Endothelial cell of umbilical vein (primary cell): ENCODE measurements at regions not wholly inside any gene's neighbourhood (a gene's known extent, or its start where the extent isn't known, plus 50 kb on each side); places are given as distances from the start of the nearest gene placed in this dataset.

ENCODE experiments used
- BruUV-seq: library from RNA; stranded (reverse); fragments of 400-500 nt; replicated peaks from 2 replicates; lab custom pipeline; 2021; lab: Mats Ljungman, UMichigan
- CTCF ChIA-PET: fragments of 300-600, 350-600 bp; sonication (Branson Sonifier 250); formaldehyde crosslinking; loops from one replicate; lab custom pipeline; 2021; ENCODE audit warnings: antibody characterized with exemption, inconsistent platforms; lab: Charles Lee
- POLR2A ChIA-PET: fragments of 300-600, 350-600 bp; sonication (Branson Sonifier 250); formaldehyde crosslinking; loops from one replicate; lab custom pipeline; 2021; ENCODE audit warnings: antibody characterized with exemption, inconsistent platforms; lab: Charles Lee
- DNase-seq: peaks from one replicate; pipeline ENCODE4 v3.0.0-alpha.2; 2011; ENCODE audit warnings: low read depth, low spot score
- FAIRE-seq: peaks from 2 replicates; lab custom pipeline; 2011; peaks lifted over from hg19 to GRCh38; lab: Jason Lieb, UNC
- H2AFZ ChIP-seq: 2 replicates; pipeline ENCODE4 v1.6.0; 2012; ENCODE audit warnings: low read depth, low read length, control low read depth, inconsistent platforms
- H3K27ac ChIP-seq: 2 replicates; pipeline ENCODE4 v1.5.1; 2011; ENCODE audit warnings: low read depth, mild to moderate bottlenecking, control low read depth, low read length, moderate library complexity; ENCODE audit not compliant: insufficient read depth
- H3K27me3 ChIP-seq, 2 experiments: 2 replicates each; pipeline versions ENCODE4 v1.6.0 to v1.6.1; 2011; ENCODE audit warnings: low read length in 2 of 2, mixed read lengths in 1 of 2; ENCODE audit not compliant: control insufficient read depth in 2 of 2, insufficient read depth in 2 of 2
- H3K36me3 ChIP-seq, 2 experiments: 2 replicates in 1 of 2; 3 replicates in 1 of 2; pipeline ENCODE4 v1.5.1; 2011; ENCODE audit warnings: low read length in 2 of 2, mild to moderate bottlenecking in 1 of 2, moderate library complexity in 1 of 2; ENCODE audit not compliant: control insufficient read depth in 2 of 2, insufficient read depth in 2 of 2; ENCODE audit errors: extremely low read depth in 1 of 2
- H3K4me1 ChIP-seq: 3 replicates; pipeline ENCODE4 v1.5.1; 2011; ENCODE audit warnings: mild to moderate bottlenecking, low read length; ENCODE audit not compliant: control insufficient read depth, insufficient read depth; ENCODE audit errors: extremely low read depth
- H3K4me2 ChIP-seq: 2 replicates; pipeline ENCODE4 v1.6.1; 2011; ENCODE audit warnings: low read length, control low read depth, mixed read lengths; ENCODE audit not compliant: insufficient read depth
- H3K4me3 ChIP-seq, 3 experiments: fragments of 200-600 bp in 1 of 3; sonication (generic), shearing (Covaris generic) in 1 of 3; replicated peaks in 1 of 3; 2 replicates each; pipeline ENCODE4 v1.5.1; 2011 to 2016; ENCODE audit warnings: control low read depth in 3 of 3, low read length in 3 of 3, mild to moderate bottlenecking in 2 of 3, inconsistent platforms in 1 of 3, low read depth in 1 of 3, moderate library complexity in 1 of 3; ENCODE audit not compliant: insufficient read depth in 1 of 3
- H3K79me2 ChIP-seq: 2 replicates; pipeline ENCODE4 v1.6.0; 2012; ENCODE audit warnings: low read length, inconsistent platforms; ENCODE audit not compliant: control insufficient read depth, insufficient read depth
- H3K9ac ChIP-seq: replicated peaks from 2 replicates; pipeline ENCODE3; 2011; ENCODE audit warnings: low read length, control low read depth; ENCODE audit not compliant: insufficient read depth; ENCODE audit errors: extremely low read depth
- H3K9me1 ChIP-seq: replicated peaks from 3 replicates; pipeline ENCODE4 v1.6.0; 2011; ENCODE audit warnings: mild to moderate bottlenecking, low read length; ENCODE audit not compliant: control insufficient read depth, insufficient read depth; ENCODE audit errors: extremely low read depth
- H3K9me3 ChIP-seq: replicated peaks from 2 replicates; pipeline ENCODE4 v1.5.1; 2012; ENCODE audit warnings: low read length, inconsistent platforms; ENCODE audit not compliant: control insufficient read depth, insufficient read depth
- H4K20me1 ChIP-seq: replicated peaks from 2 replicates; pipeline ENCODE3; 2011; ENCODE audit warnings: mild to moderate bottlenecking, low read length; ENCODE audit not compliant: control insufficient read depth, insufficient read depth; ENCODE audit errors: extremely low read depth
- EZH2 ChIP-seq: IDR thresholded peaks from 2 replicates; pipeline ENCODE4 v1.6.1; 2012; ENCODE audit warnings: borderline replicate concordance, low read depth, mild to moderate bottlenecking, moderate library complexity, low read length, inconsistent platforms; ENCODE audit not compliant: severe bottlenecking
- FOS ChIP-seq: IDR thresholded peaks from 2 replicates; pipeline ENCODE4 v1.6.1; 2011; ENCODE audit warnings: mild to moderate bottlenecking, low read length, moderate library complexity, borderline replicate concordance; ENCODE audit not compliant: insufficient read depth
- GATA2 ChIP-seq: IDR thresholded peaks from 2 replicates; pipeline ENCODE4 v1.7.0; 2011; ENCODE audit warnings: low read depth, mild to moderate bottlenecking, moderate library complexity, mixed read lengths, low read length; ENCODE audit not compliant: insufficient read length, insufficient read depth
- JUN ChIP-seq: IDR thresholded peaks from 2 replicates; pipeline ENCODE4 v1.6.1; 2011; ENCODE audit warnings: borderline replicate concordance, low read depth; ENCODE audit not compliant: insufficient read length, insufficient read depth
- MYC ChIP-seq: IDR thresholded peaks from one replicate; pipeline ENCODE4 v1.6.1; 2011; ENCODE audit warnings: mild to moderate bottlenecking, low read depth, low read length
- POLR2A ChIP-seq: IDR thresholded peaks from 2 replicates; pipeline ENCODE4 v1.6.1; 2012; ENCODE audit warnings: low read depth, mild to moderate bottlenecking, control low read depth, low read length
- dilution Hi-C: fragments of 300-500 bp; cut with MboI; formaldehyde crosslinking; loops from one replicate; pipeline ENCODE4 v1.15.0; 2019; ENCODE audit warnings: low sequenced_read_pairs; ENCODE audit not compliant: extremely low pct_ligation_motif_present
- intact Hi-C: fragments of 100-400 bp; cut with micrococcal nuclease; formaldehyde crosslinking; loops from one replicate; pipeline ENCODE4 v1.10.0; 2022
- TF ChIP-seq, protein P1 (sequence below), 2 donors: IDR thresholded peaks; 1 replicate in 1 of 2; 2 replicates in 1 of 2; pipeline ENCODE4 v1.5.1; 2011; ENCODE audit warnings: low read length in 2 of 2, mild to moderate bottlenecking in 2 of 2, moderate library complexity in 2 of 2, control low read depth in 1 of 2, inconsistent platforms in 1 of 2, low read depth in 1 of 2; ENCODE audit not compliant: insufficient read depth in 1 of 2; ENCODE audit errors: extremely low read depth in 1 of 2
- TF ChIP-seq, protein P2 (sequence below): IDR thresholded peaks from 2 replicates; pipeline ENCODE4 v1.6.1; 2011; ENCODE audit not compliant: insufficient read depth, insufficient read length

- intact Hi-C loops (no loop called here), dilution Hi-C loops (no loop called here)
- Histone ChIP-seq H3K27ac (no peak overlapping the region), H3K9ac (no peak overlapping the region), H3K79me2 (no peaks in the 10 kb centered on the region), H4K20me1 (no peaks in the 10 kb centered on the region), H3K9me1 (no peaks in the 10 kb centered on the region), H3K36me3 (no peaks in the 10 kb centered on the region), H2AFZ (no peak overlapping the region), H3K9me3 (peaks cover 1% of the 10 kb centered on the region), H3K4me3 (no peak overlapping the region), H3K4me1 (no peaks in the 10 kb centered on the region), H3K27me3 (no peaks in the 10 kb centered on the region), H3K4me2 (no peak overlapping the region)
- POLR2A ChIA-PET: no interaction called here
- BruUV-seq: no TSS peak
- CTCF ChIA-PET: no interaction called here
- DNase-seq: no peak
- TF ChIP-seq, protein P1, sequence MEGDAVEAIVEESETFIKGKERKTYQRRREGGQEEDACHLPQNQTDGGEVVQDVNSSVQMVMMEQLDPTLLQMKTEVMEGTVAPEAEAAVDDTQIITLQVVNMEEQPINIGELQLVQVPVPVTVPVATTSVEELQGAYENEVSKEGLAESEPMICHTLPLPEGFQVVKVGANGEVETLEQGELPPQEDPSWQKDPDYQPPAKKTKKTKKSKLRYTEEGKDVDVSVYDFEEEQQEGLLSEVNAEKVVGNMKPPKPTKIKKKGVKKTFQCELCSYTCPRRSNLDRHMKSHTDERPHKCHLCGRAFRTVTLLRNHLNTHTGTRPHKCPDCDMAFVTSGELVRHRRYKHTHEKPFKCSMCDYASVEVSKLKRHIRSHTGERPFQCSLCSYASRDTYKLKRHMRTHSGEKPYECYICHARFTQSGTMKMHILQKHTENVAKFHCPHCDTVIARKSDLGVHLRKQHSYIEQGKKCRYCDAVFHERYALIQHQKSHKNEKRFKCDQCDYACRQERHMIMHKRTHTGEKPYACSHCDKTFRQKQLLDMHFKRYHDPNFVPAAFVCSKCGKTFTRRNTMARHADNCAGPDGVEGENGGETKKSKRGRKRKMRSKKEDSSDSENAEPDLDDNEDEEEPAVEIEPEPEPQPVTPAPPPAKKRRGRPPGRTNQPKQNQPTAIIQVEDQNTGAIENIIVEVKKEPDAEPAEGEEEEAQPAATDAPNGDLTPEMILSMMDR (IDR thresholded peaks at IDR 0.05; ENCODE audit: extremely low read depth in 1 of 2, insufficient read depth in 1 of 2, low read depth in 1 of 2, low read length in 2 of 2): no peak
- no peak for TF ChIP-seq GATA2
- TF ChIP-seq EZH2: no peak
- TF ChIP-seq MYC: no peak
- no peak for TF ChIP-seq POLR2A
- TF ChIP-seq FOS: no peak
- TF ChIP-seq, protein P2, sequence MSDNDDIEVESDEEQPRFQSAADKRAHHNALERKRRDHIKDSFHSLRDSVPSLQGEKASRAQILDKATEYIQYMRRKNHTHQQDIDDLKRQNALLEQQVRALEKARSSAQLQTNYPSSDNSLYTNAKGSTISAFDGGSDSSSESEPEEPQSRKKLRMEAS: no peak
- no peak for TF ChIP-seq JUN
- FAIRE-seq: no peak
Measured at GRCh38 chr16:17605784-17606183, 135.0 kb upstream of the XYLT1 start.
